ENCODE measurements at regions not wholly inside any gene's neighbourhood (a gene's known extent, or its start where the extent isn't known, plus 50 kb on each side); places are given as distances from the start of the nearest gene placed in this dataset.

GRCh38 chr2:176834226-176834625 is 378.4 kb upstream of the HNRNPA3 start:
- Histone ChIP-seq H3K9me3 (no peaks in the 10 kb centered on the region), H3K4me1 (no peaks in the 10 kb centered on the region), H3K4me3 (ENCODE audit: low read depth, low read length) (no peak overlapping the region), H3K27me3 (no peaks in the 10 kb centered on the region), H3K36me3 (no peaks in the 10 kb centered on the region)
- TF ChIP-seq CTCF (IDR thresholded peaks at IDR 0.05; ENCODE audit: low read depth, low read length) = no peak
- no peak for DNase-seq

- no peak for DNase-seq
- H3K4me3 ChIP-seq (ENCODE audit: low read depth, low read length) = no peak overlapping the region
- no peak for TF ChIP-seq CTCF (IDR thresholded peaks at IDR 0.05; ENCODE audit: low read depth, low read length)
- H3K9me3 ChIP-seq = no peaks in the 10 kb centered on the region
- no peaks in the 10 kb centered on the region for H3K27me3 ChIP-seq
- H3K36me3 ChIP-seq = no peaks in the 10 kb centered on the region
- peaks cover 2% of the 10 kb centered on the region; the same call in 1 of the 2 replicates for H3K4me1 ChIP-seq
Observed at GRCh38 chr2:176843208-176843607, 369.4 kb upstream of the HNRNPA3 start.

GRCh38 chr2:176844461-176844860 is 368.1 kb upstream of the HNRNPA3 start:
- TF ChIP-seq CTCF (IDR thresholded peaks at IDR 0.05; ENCODE audit: low read depth, low read length) = no peak
- no peak for DNase-seq
- Histone ChIP-seq H3K36me3 (no peaks in the 10 kb centered on the region), H3K4me3 (ENCODE audit: low read depth, low read length) (no peak overlapping the region), H3K4me1 (peaks cover 7% of the 10 kb centered on the region; the same call in 1 of the 2 replicates), H3K27me3 (no peaks in the 10 kb centered on the region), H3K9me3 (no peaks in the 10 kb centered on the region)

GRCh38 chr2:176845718-176846117 is 366.9 kb upstream of the HNRNPA3 start:
- Histone ChIP-seq H3K9me3 (no peaks in the 10 kb centered on the region), H3K4me1 (peaks cover 10% of the 10 kb centered on the region), H3K36me3 (no peaks in the 10 kb centered on the region), H3K27me3 (no peaks in the 10 kb centered on the region), H3K4me3 (ENCODE audit: low read depth, low read length) (no peak overlapping the region)
- no peak for TF ChIP-seq CTCF (IDR thresholded peaks at IDR 0.05; ENCODE audit: low read depth, low read length)
- no peak for DNase-seq

GRCh38 chr2:176847575-176847974 is 365.0 kb upstream of the HNRNPA3 start:
- no peak for TF ChIP-seq CTCF (IDR thresholded peaks at IDR 0.05; ENCODE audit: low read depth, low read length)
- Histone ChIP-seq H3K4me3 (ENCODE audit: low read depth, low read length) (no peak overlapping the region), H3K36me3 (no peaks in the 10 kb centered on the region), H3K9me3 (no peaks in the 10 kb centered on the region), H3K4me1 (peaks cover 12% of the 10 kb centered on the region), H3K27me3 (no peaks in the 10 kb centered on the region)
- no peak for DNase-seq

GRCh38 chr2:176848844-176849243 is 363.8 kb upstream of the HNRNPA3 start:
- Histone ChIP-seq H3K9me3 (no peaks in the 10 kb centered on the region), H3K36me3 (no peaks in the 10 kb centered on the region), H3K4me3 (ENCODE audit: low read depth, low read length) (no peak overlapping the region), H3K27me3 (no peaks in the 10 kb centered on the region), H3K4me1 (peaks cover 12% of the 10 kb centered on the region)
- DNase-seq = peak; percentile 82
- no peak for TF ChIP-seq CTCF (IDR thresholded peaks at IDR 0.05; ENCODE audit: low read depth, low read length)
